ENCODE measurements at regions not wholly inside any gene's neighbourhood (a gene's known extent, or its start where the extent isn't known, plus 50 kb on each side); places are given as distances from the start of the nearest gene placed in this dataset.

DNA sequence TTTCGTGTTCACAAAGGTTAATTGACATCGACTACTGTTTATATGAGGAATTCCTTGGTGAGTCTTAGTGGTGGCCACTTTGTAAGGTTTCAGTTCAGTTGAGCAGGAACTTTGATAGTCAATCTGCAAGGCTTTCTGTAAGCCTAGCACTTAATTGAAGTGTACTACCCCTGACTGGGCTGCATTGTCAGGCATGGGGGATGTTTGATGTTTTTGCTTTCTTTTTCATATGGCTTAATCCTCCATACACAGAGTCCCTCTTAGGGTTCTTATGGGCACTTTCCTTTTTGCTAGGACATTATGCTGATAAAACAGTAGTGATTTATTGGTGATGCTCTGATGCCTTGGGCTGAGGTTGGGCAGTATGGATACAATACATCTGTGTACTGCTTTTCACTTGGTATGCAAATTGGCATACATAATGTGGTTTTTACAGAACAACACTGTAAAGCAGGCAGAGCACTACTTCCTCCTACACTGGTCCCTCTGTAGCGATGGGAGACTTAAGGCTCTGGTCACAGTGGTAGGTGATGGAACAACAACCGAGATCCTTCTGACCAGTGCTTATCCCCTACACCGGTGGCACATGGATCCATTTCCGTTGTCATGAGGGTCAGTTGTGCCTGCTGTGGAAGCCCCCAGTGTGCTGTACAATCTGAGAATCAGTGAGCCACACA, 261.0 kb downstream of the MFSD1 start (continued):
- TF ChIP-seq CTCF (IDR thresholded peaks at IDR 0.05 in 2 of 3, conservative IDR thresholded peaks at IDR 0.05 in 1 of 3; ENCODE audit: borderline replicate concordance in 1 of 3, insufficient read depth in 1 of 3, low read depth in 2 of 3, low read length in 2 of 3) (no peak), ZNF274 (IDR thresholded peaks at IDR 0.05; ENCODE audit: low read depth, low read length) (no peak), REST (IDR thresholded peaks at IDR 0.05; ENCODE audit: low read depth) (no peak), SIN3A (IDR thresholded peaks at IDR 0.05; ENCODE audit: low read depth) (no peak)

- Histone ChIP-seq H4K20me1 (ENCODE audit: insufficient read depth) (no peaks in the 10 kb centered on the region), H3K27me3 (ENCODE audit: insufficient read depth, low read length) (no peaks in the 10 kb centered on the region), H3K4me1 (ENCODE audit: control insufficient read depth in 1 of 2, insufficient read depth in 2 of 2, low read length in 2 of 2) (no peaks in the 10 kb centered on the region), H3K27ac (ENCODE audit: low read depth, low read length) (no peak within 1 kb of the TSS), H3K9me3 (ENCODE audit: control insufficient read depth in 1 of 2, insufficient read depth in 1 of 2, low read depth in 1 of 2, low read length in 2 of 2) (no peaks in the 10 kb centered on the region), H3K79me2 (ENCODE audit: insufficient read depth, low read length) (no peaks in the 10 kb centered on the region), H3K4me2 (ENCODE audit: low read length) (no peak within 1 kb of the TSS), H3K9ac (ENCODE audit: low read length) (no peak within 1 kb of the TSS), H3K36me3 (ENCODE audit: control insufficient read depth in 1 of 2, insufficient read depth in 2 of 2, low read length in 2 of 2) (no peaks in the 10 kb centered on the region), H3K9me2 (ENCODE audit: insufficient read depth) (no peaks in the 10 kb centered on the region), H2AFZ (ENCODE audit: low read depth, low read length, poor library complexity, severe bottlenecking) (no peak within 1 kb of the TSS), H3K4me3 (replicated peaks in 1 of 2; ENCODE audit: low read depth in 1 of 2, low read length in 2 of 2) (no peak within 1 kb of the TSS)
- ATAC-seq = no peak
- TF ChIP-seq SIN3A (IDR thresholded peaks at IDR 0.05; ENCODE audit: low read depth) = no peak
- no peak for TF ChIP-seq YY1 (IDR thresholded peaks at IDR 0.05; ENCODE audit: extremely low read depth, insufficient replicate concordance, low read depth, low read length)
- no peak for TF ChIP-seq JUND (IDR thresholded peaks at IDR 0.05)
- no peak for TF ChIP-seq EZH2phosphoT487 (IDR thresholded peaks at IDR 0.05; ENCODE audit: borderline replicate concordance)
- no peak for TF ChIP-seq POLR2AphosphoS5 (IDR thresholded peaks at IDR 0.05; ENCODE audit: low read depth, low read length)
- no peak for TF ChIP-seq SP1 (IDR thresholded peaks at IDR 0.05; ENCODE audit: low read depth)
- TF ChIP-seq, protein P1, sequence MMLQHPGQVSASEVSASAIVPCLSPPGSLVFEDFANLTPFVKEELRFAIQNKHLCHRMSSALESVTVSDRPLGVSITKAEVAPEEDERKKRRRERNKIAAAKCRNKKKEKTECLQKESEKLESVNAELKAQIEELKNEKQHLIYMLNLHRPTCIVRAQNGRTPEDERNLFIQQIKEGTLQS (IDR thresholded peaks at IDR 0.05) = no peak
- no peak for TF ChIP-seq EZH2 (IDR thresholded peaks at IDR 0.05)
- TF ChIP-seq CBX3 (IDR thresholded peaks at IDR 0.05; ENCODE audit: low read depth) = no peak
- TF ChIP-seq ZFX (IDR thresholded peaks at IDR 0.05) = no peak
- TF ChIP-seq ELF1 (IDR thresholded peaks at IDR 0.05; ENCODE audit: borderline replicate concordance, low read depth) = no peak
- TF ChIP-seq FOSL1 (IDR thresholded peaks at IDR 0.05; ENCODE audit: low read depth) = no peak
- no peak for TF ChIP-seq CEBPB (IDR thresholded peaks at IDR 0.05; ENCODE audit: low read depth)
- CTCF ChIA-PET = no interaction called here
- POLR2A ChIA-PET = no interaction called here
- RAD21 ChIA-PET (ENCODE audit: low non-redundant PET in 1 of 2, low total read pairs in 2 of 2, uncharacterized antibody in 2 of 2, unreplicated experiment in 2 of 2) = no interaction called here
- BruUV-seq (replicated peaks) = no TSS peak
- DNase-seq (ENCODE audit: low read depth, low spot score) = no peak
- intact Hi-C loops (cut with micrococcal nuclease) = no loop called here
Measured at GRCh38 chr3:159069091-159069490, 267.2 kb downstream of the MFSD1 start, which contains the start of gene IQCJ. TSS of gene IQCJ (plus strand) at chr3:159069319.

Data from HCT116 (cell line).